HUES64 (cell line): ENCODE measurements at regions not wholly inside any gene's neighbourhood (a gene's known extent, or its start where the extent isn't known, plus 50 kb on each side); places are given as distances from the start of the nearest gene placed in this dataset.
"Not testable (repeated sequence)": the region's sequence is repeated elsewhere in the genome, so short reads cannot be mapped to it uniquely, and the experiment has no call there.

Experiments used
- H3K27ac ChIP-seq: 2 replicates; pipeline ENCODE4 v1.7.0; 2013; ENCODE audit warnings: low read depth, low read length, inconsistent platforms
- H3K27me3 ChIP-seq: 2 replicates; pipeline ENCODE4 v1.6.1; 2013; ENCODE audit warnings: mild to moderate bottlenecking, low read length; ENCODE audit not compliant: insufficient read depth
- H3K36me3 ChIP-seq: 2 replicates; pipeline ENCODE4 v1.6.1; 2013; ENCODE audit warnings: mild to moderate bottlenecking, low read length; ENCODE audit not compliant: insufficient read depth
- H3K4me1 ChIP-seq: 2 replicates; pipeline ENCODE4 v1.6.1; 2013; ENCODE audit warnings: mild to moderate bottlenecking, low read length, moderate library complexity; ENCODE audit not compliant: insufficient read depth
- H3K4me3 ChIP-seq: 2 replicates; pipeline ENCODE4 v1.5.1; 2013; ENCODE audit warnings: mild to moderate bottlenecking, low read length, moderate library complexity
- H3K9ac ChIP-seq: 2 replicates; pipeline ENCODE4 v1.6.1; 2013; ENCODE audit warnings: mild to moderate bottlenecking, low read depth, low read length
- H3K9me3 ChIP-seq: 2 replicates; pipeline ENCODE4 v1.6.1; 2013; ENCODE audit warnings: low read depth, low read length; ENCODE audit not compliant: insufficient read depth
- WGBS: fragments of 150-250, 120-280 bp; methylation state at CpG from one replicate; pipeline ENCODE4 v1.1.7; 2013; ENCODE audit warnings: missing lambda C conversion rate; 5-methylcytosine and 5-hydroxymethylcytosine counted together

- H3K9ac ChIP-seq: no peak overlapping the region; the same call in 1 of the 2 replicates
- no peak overlapping the region for H3K4me3 ChIP-seq
- WGBS: 49% methylated on average over 4 of the region's 5 CpGs
- peaks cover 13% of the 10 kb centered on the region for H3K27me3 ChIP-seq
- H3K4me1 ChIP-seq: peaks cover 52% of the 10 kb centered on the region
- no peaks in the 10 kb centered on the region for H3K36me3 ChIP-seq
- no peaks in the 10 kb centered on the region for H3K9me3 ChIP-seq
- H3K27ac ChIP-seq: no peak overlapping the region
These were observed 406.2 kb downstream of the NUP35 start for GRCh38 chr2:183530333-183530901.

GRCh38 chr2:183532514-183532913 lies 408.3 kb downstream of the NUP35 start:
- H3K9me3 ChIP-seq: no peaks in the 10 kb centered on the region
- peaks cover 68% of the 10 kb centered on the region for H3K4me1 ChIP-seq
- H3K9ac ChIP-seq: no peak overlapping the region
- H3K4me3 ChIP-seq: peak overlapping the region; percentile 32
- H3K36me3 ChIP-seq: no peaks in the 10 kb centered on the region
- H3K27me3 ChIP-seq: peaks cover 13% of the 10 kb centered on the region
- no peak overlapping the region for H3K27ac ChIP-seq
- WGBS: 27% methylated on average over 2 of the region's 3 CpGs

- Histone ChIP-seq H3K9me3 (no peaks in the 10 kb centered on the region), H3K27me3 (peaks cover 13% of the 10 kb centered on the region), H3K4me1 (peaks cover 68% of the 10 kb centered on the region), H3K27ac (no peak overlapping the region), H3K36me3 (no peaks in the 10 kb centered on the region), H3K4me3 (peak overlapping the region; percentile 32), H3K9ac (no peak overlapping the region)
- 56% methylated on average over 2 of the region's 2 CpGs for WGBS
These were observed 408.8 kb downstream of the NUP35 start for GRCh38 chr2:183533021-183533420.

GRCh38 chr2:183536290-183536689 lies 412.0 kb downstream of the NUP35 start:
- Histone ChIP-seq H3K9ac (no peak overlapping the region), H3K27me3 (peaks cover 6% of the 10 kb centered on the region), H3K9me3 (no peaks in the 10 kb centered on the region), H3K36me3 (no peaks in the 10 kb centered on the region), H3K27ac (no peak overlapping the region), H3K4me1 (peaks cover 42% of the 10 kb centered on the region), H3K4me3 (no peak overlapping the region)
- 88% methylated on average over 3 of the region's 3 CpGs for WGBS

GRCh38 chr2:183536714-183537113 lies 412.5 kb downstream of the NUP35 start:
- WGBS: no CpG with 5 or more reads among the region's 3 CpGs
- Histone ChIP-seq H3K9me3 (no peaks in the 10 kb centered on the region), H3K27ac (no peak overlapping the region), H3K4me1 (peaks cover 38% of the 10 kb centered on the region), H3K9ac (no peak overlapping the region), H3K27me3 (peaks cover 2% of the 10 kb centered on the region), H3K4me3 (no peak overlapping the region), H3K36me3 (no peaks in the 10 kb centered on the region)

- Histone ChIP-seq H3K9me3 (0 out of 2 replicates have a peak, but pooled peaks cover 2% of the 10 kb centered on the region), H3K9ac (no peak overlapping the region), H3K27ac (no peak overlapping the region), H3K4me1 (peaks cover 6% of the 10 kb centered on the region; the same call in 1 of the 2 replicates), H3K27me3 (no peaks in the 10 kb centered on the region), H3K36me3 (no peaks in the 10 kb centered on the region), H3K4me3 (no peak overlapping the region)
- 90% methylated on average over 5 of the region's 6 CpGs for WGBS
These were observed 417.5 kb downstream of the NUP35 start for GRCh38 chr2:183541766-183542165.

- Histone ChIP-seq H3K27ac (no peak overlapping the region), H3K4me3 (no peak overlapping the region), H3K4me1 (no peaks in the 10 kb centered on the region), H3K9ac (no peak overlapping the region), H3K9me3 (0 out of 2 replicates have a peak, but pooled peaks cover 2% of the 10 kb centered on the region), H3K36me3 (no peaks in the 10 kb centered on the region), H3K27me3 (no peaks in the 10 kb centered on the region)
- 91% methylated on average over 3 of the region's 3 CpGs for WGBS
These were observed 418.4 kb downstream of the NUP35 start for GRCh38 chr2:183542606-183543005.

GRCh38 chr2:183543222-183543621 lies 419.0 kb downstream of the NUP35 start:
- Histone ChIP-seq H3K9ac (no peak overlapping the region), H3K36me3 (no peaks in the 10 kb centered on the region), H3K27me3 (no peaks in the 10 kb centered on the region), H3K9me3 (0 out of 2 replicates have a peak, but pooled peaks cover 2% of the 10 kb centered on the region), H3K4me1 (no peaks in the 10 kb centered on the region), H3K27ac (no peak overlapping the region), H3K4me3 (no peak overlapping the region)
- WGBS: 94% methylated on average over 5 of the region's 5 CpGs

GRCh38 chr2:183543731-183544130 lies 419.5 kb downstream of the NUP35 start:
- Histone ChIP-seq H3K27me3 (no peaks in the 10 kb centered on the region), H3K9ac (no peak overlapping the region), H3K36me3 (no peaks in the 10 kb centered on the region), H3K4me1 (no peaks in the 10 kb centered on the region), H3K27ac (no peak overlapping the region), H3K9me3 (0 out of 2 replicates have a peak, but pooled peaks cover 2% of the 10 kb centered on the region), H3K4me3 (no peak overlapping the region)
- 78% methylated on average over 7 of the region's 7 CpGs for WGBS

GRCh38 chr2:183546560-183547350 lies 422.5 kb downstream of the NUP35 start:
- not testable (repeated sequence) for H3K27ac ChIP-seq, H3K27me3 ChIP-seq, H3K9me3 ChIP-seq, H3K9ac ChIP-seq, H3K4me1 ChIP-seq, H3K36me3 ChIP-seq, H3K4me3 ChIP-seq
- WGBS: 91% methylated on average over 21 of the region's 21 CpGs

- Histone ChIP-seq H3K4me1 (no peaks in the 10 kb centered on the region), H3K36me3 (no peaks in the 10 kb centered on the region), H3K9me3 (no peaks in the 10 kb centered on the region), H3K4me3 (no peak overlapping the region), H3K27me3 (no peaks in the 10 kb centered on the region), H3K9ac (no peak overlapping the region), H3K27ac (no peak overlapping the region)
- 94% methylated on average over 2 of the region's 4 CpGs for WGBS
These were observed 428.5 kb downstream of the NUP35 start for GRCh38 chr2:183552716-183553115.
